ENCODE measurements at regions not wholly inside any gene's neighbourhood (a gene's known extent, or its start where the extent isn't known, plus 50 kb on each side); places are given as distances from the start of the nearest gene placed in this dataset.

DNA sequence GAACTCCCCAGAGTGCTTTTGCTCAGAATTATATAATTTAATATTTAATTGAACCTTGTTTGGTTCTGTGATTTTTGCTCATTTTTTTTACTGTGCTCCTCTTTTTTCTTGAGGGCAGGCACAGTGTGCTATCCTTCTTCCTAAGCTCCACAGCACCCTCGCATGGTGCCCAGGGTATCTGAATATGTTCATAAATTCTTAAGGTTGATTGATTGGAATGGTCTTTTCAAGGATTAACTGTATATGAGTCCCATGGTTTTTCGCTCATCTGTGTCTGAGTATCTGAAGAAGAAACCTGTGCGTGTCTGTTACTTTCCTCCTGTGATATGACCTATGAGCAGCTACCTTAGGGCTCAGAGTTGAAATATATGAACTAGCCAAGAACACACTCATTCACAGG lies 393.7 kb downstream of the HLX start:
- WGBS, 3 donors: 82 to 94% (median 89%) methylated on average over 3 of the region's 3 CpGs
- no peaks in the 10 kb centered on the region for H3K27me3 ChIP-seq
- no peaks in the 10 kb centered on the region for H3K9me3 ChIP-seq
- no peak overlapping the region for H3K4me3 ChIP-seq
- TF ChIP-seq EP300 (IDR thresholded peaks at IDR 0.05) (no peak), POLR2A (IDR thresholded peaks at IDR 0.05) (no peak)
- TF ChIP-seq, protein P1, sequence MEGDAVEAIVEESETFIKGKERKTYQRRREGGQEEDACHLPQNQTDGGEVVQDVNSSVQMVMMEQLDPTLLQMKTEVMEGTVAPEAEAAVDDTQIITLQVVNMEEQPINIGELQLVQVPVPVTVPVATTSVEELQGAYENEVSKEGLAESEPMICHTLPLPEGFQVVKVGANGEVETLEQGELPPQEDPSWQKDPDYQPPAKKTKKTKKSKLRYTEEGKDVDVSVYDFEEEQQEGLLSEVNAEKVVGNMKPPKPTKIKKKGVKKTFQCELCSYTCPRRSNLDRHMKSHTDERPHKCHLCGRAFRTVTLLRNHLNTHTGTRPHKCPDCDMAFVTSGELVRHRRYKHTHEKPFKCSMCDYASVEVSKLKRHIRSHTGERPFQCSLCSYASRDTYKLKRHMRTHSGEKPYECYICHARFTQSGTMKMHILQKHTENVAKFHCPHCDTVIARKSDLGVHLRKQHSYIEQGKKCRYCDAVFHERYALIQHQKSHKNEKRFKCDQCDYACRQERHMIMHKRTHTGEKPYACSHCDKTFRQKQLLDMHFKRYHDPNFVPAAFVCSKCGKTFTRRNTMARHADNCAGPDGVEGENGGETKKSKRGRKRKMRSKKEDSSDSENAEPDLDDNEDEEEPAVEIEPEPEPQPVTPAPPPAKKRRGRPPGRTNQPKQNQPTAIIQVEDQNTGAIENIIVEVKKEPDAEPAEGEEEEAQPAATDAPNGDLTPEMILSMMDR (IDR thresholded peaks at IDR 0.05): no peak
- intact Hi-C loops (cut with DNase I): no loop called here
- no peak overlapping the region for H3K27ac ChIP-seq
- H3K36me3 ChIP-seq: no peaks in the 10 kb centered on the region
- no peaks in the 10 kb centered on the region for H3K4me1 ChIP-seq (ENCODE audit: insufficient read depth)
- DNase-seq: no peak

- H3K4me3 ChIP-seq: no peak overlapping the region
- no peaks in the 10 kb centered on the region for H3K4me1 ChIP-seq (ENCODE audit: insufficient read depth)
- intact Hi-C loops (cut with DNase I): no loop called here
- TF ChIP-seq POLR2A (IDR thresholded peaks at IDR 0.05) (no peak), EP300 (IDR thresholded peaks at IDR 0.05) (no peak)
- TF ChIP-seq, protein P1 (IDR thresholded peaks at IDR 0.05): no peak
- WGBS, 3 donors: 43 to 58% (median 43%) methylated on average over 6 of the region's 6 CpGs
- H3K9me3 ChIP-seq: no peaks in the 10 kb centered on the region
- no peak for DNase-seq
- H3K27ac ChIP-seq: no peak overlapping the region
- H3K27me3 ChIP-seq: no peaks in the 10 kb centered on the region
- no peaks in the 10 kb centered on the region for H3K36me3 ChIP-seq
These were observed 395.1 kb downstream of the HLX start for GRCh38 chr1:221274373-221274772.

GRCh38 chr1:221276896-221277409 lies 397.7 kb downstream of the HLX start:
- H3K4me3 ChIP-seq: no peak overlapping the region
- intact Hi-C loops (cut with DNase I): no loop called here
- TF ChIP-seq EP300 (IDR thresholded peaks at IDR 0.05): no peak
- TF ChIP-seq, protein P1 (IDR thresholded peaks at IDR 0.05): no peak
- no peak for TF ChIP-seq POLR2A (IDR thresholded peaks at IDR 0.05)
- 57 to 81% (median 64%) methylated on average over 1 of the region's 1 CpG for WGBS, 3 donors
- H3K9me3 ChIP-seq: no peaks in the 10 kb centered on the region
- H3K27ac ChIP-seq: no peak overlapping the region
- no peak for DNase-seq
- H3K27me3 ChIP-seq: no peaks in the 10 kb centered on the region
- no peaks in the 10 kb centered on the region for H3K4me1 ChIP-seq (ENCODE audit: insufficient read depth)
- no peaks in the 10 kb centered on the region for H3K36me3 ChIP-seq

- Histone ChIP-seq H3K36me3 (no peaks in the 10 kb centered on the region), H3K4me3 (no peak overlapping the region), H3K9me3 (no peaks in the 10 kb centered on the region), H3K27ac (no peak overlapping the region), H3K27me3 (no peaks in the 10 kb centered on the region), H3K4me1 (ENCODE audit: insufficient read depth) (no peaks in the 10 kb centered on the region)
- intact Hi-C loops (cut with DNase I): no loop called here
- TF ChIP-seq, protein P1 (IDR thresholded peaks at IDR 0.05): no peak
- no peak for TF ChIP-seq EP300 (IDR thresholded peaks at IDR 0.05)
- TF ChIP-seq POLR2A (IDR thresholded peaks at IDR 0.05): no peak
- DNase-seq: no peak
These were observed 399.9 kb downstream of the HLX start for GRCh38 chr1:221279146-221279545.
